IMR-90 (cell line): ENCODE measurements at regions not wholly inside any gene's neighbourhood (a gene's known extent, or its start where the extent isn't known, plus 50 kb on each side); places are given as distances from the start of the nearest gene placed in this dataset.

Experiments used
- ATAC-seq: fragments of 200-7000 bp; cut with Tn5 transposase; 2 replicates; pipeline ENCODE4 v1.9.1; 2020; ENCODE audit warnings: low read depth, mild to moderate bottlenecking, moderate library complexity
- BruUV-seq: library from RNA; stranded (reverse); fragments of 400-500 nt; replicated peaks from 2 replicates; lab custom pipeline; 2021; lab: Mats Ljungman, UMichigan
- CTCF ChIA-PET: fragments of 300-600 bp; formaldehyde crosslinking; extraction: SDS; loops from one replicate; lab custom pipeline; 2021; ENCODE audit warnings: antibody characterized with exemption; lab: Yijun Ruan, JAX
- POLR2A ChIA-PET: fragments of 300-600 bp; sonication (Branson Sonifier 250); formaldehyde crosslinking; loops from one replicate; lab custom pipeline; 2022; ENCODE audit warnings: antibody characterized with exemption; ENCODE audit not compliant: unreplicated experiment; lab: Charles Lee
- DNase-seq: peaks from one replicate; pipeline ENCODE4 v3.0.0; 2013
- H2AFZ ChIP-seq: replicated peaks from 2 replicates; pipeline ENCODE3; 2013; ENCODE audit warnings: low read length, mild to moderate bottlenecking; ENCODE audit not compliant: poor library complexity
- H2AK5ac ChIP-seq: 2 replicates; pipeline ENCODE4 v1.6.1; 2013; ENCODE audit warnings: low read depth, low read length, inconsistent platforms
- H2AK9ac ChIP-seq: replicated peaks from 2 replicates; pipeline ENCODE3; 2013; ENCODE audit warnings: mild to moderate bottlenecking, low read depth, low read length, moderate library complexity; ENCODE audit not compliant: poor library complexity
- H2BK120ac ChIP-seq: 2 replicates; pipeline ENCODE4 v1.6.1; 2013; ENCODE audit warnings: low read depth, low read length, inconsistent platforms
- H2BK15ac ChIP-seq: 3 replicates; pipeline ENCODE4 v1.6.1; 2013; ENCODE audit warnings: low read depth, low read length, inconsistent platforms
- H2BK20ac ChIP-seq: 2 replicates; pipeline ENCODE4 v1.6.1; 2013; ENCODE audit warnings: low read depth, mild to moderate bottlenecking, inconsistent platforms, low read length, moderate library complexity
- H2BK5ac ChIP-seq: 2 replicates; pipeline ENCODE4 v1.6.1; 2013; ENCODE audit warnings: mild to moderate bottlenecking, low read depth, low read length, inconsistent platforms; ENCODE audit not compliant: poor library complexity, severe bottlenecking
- H3K14ac ChIP-seq: replicated peaks from 2 replicates; pipeline ENCODE4 v1.6.1; 2013; ENCODE audit warnings: low read depth, low read length, inconsistent platforms
- H3K18ac ChIP-seq: 2 replicates; pipeline ENCODE4 v1.6.1; 2013; ENCODE audit warnings: low read depth, low read length, control low read depth
- H3K23ac ChIP-seq: 2 replicates; pipeline ENCODE4 v1.6.1; 2013; ENCODE audit warnings: low read depth, low read length, inconsistent platforms
- H3K27ac ChIP-seq: 2 replicates; pipeline ENCODE4 v1.5.1; 2013; ENCODE audit warnings: mild to moderate bottlenecking, control low read depth, low read length; ENCODE audit not compliant: insufficient read depth
- H3K27me3 ChIP-seq: 2 replicates; pipeline ENCODE4 v1.6.1; 2013; ENCODE audit warnings: low read length; ENCODE audit not compliant: control insufficient read depth, insufficient read depth
- H3K36me3 ChIP-seq: 2 replicates; pipeline ENCODE4 v1.6.1; 2013; ENCODE audit warnings: low read length, mixed read lengths; ENCODE audit not compliant: control insufficient read depth, insufficient read depth
- H3K4ac ChIP-seq: 2 replicates; pipeline ENCODE4 v1.6.1; 2013; ENCODE audit warnings: low read depth, low read length, inconsistent platforms
- H3K4me1 ChIP-seq: 2 replicates; pipeline ENCODE4 v1.6.1; 2013; ENCODE audit warnings: low read length, mixed read lengths; ENCODE audit not compliant: control insufficient read depth, insufficient read depth
- H3K4me2 ChIP-seq: 2 replicates; pipeline ENCODE4 v1.6.1; 2013; ENCODE audit warnings: low read depth, mild to moderate bottlenecking, control low read depth, low read length, moderate library complexity
- H3K4me3 ChIP-seq: 2 replicates; pipeline ENCODE4 v1.5.1; 2013; ENCODE audit warnings: low read depth, mild to moderate bottlenecking, control low read depth, low read length, moderate library complexity; ENCODE audit not compliant: insufficient read depth
- H3K56ac ChIP-seq: 2 replicates; pipeline ENCODE4 v1.6.1; 2013; ENCODE audit warnings: low read length, inconsistent platforms; ENCODE audit not compliant: insufficient read depth; ENCODE audit errors: extremely low read depth
- H3K79me1 ChIP-seq, 2 experiments: 2 replicates each; pipeline ENCODE4 v1.6.1; 2013; ENCODE audit warnings: low read length in 2 of 2, inconsistent platforms in 1 of 2, low read depth in 1 of 2
- H3K9ac ChIP-seq: 2 replicates; pipeline ENCODE4 v1.6.1; 2013; ENCODE audit warnings: low read depth, low read length, control low read depth
- H3K9me1 ChIP-seq: 2 replicates; pipeline ENCODE4 v1.6.1; 2013; ENCODE audit warnings: low read length, inconsistent platforms; ENCODE audit not compliant: insufficient read depth
- H3K9me3 ChIP-seq: 2 replicates; pipeline ENCODE4 v1.6.1; 2013; ENCODE audit warnings: low read length; ENCODE audit not compliant: control insufficient read depth, insufficient read depth
- H4K20me1 ChIP-seq: 2 replicates; pipeline ENCODE4 v1.6.1; 2013; ENCODE audit warnings: low read length, inconsistent platforms; ENCODE audit not compliant: insufficient read depth
- H4K5ac ChIP-seq: 2 replicates; pipeline ENCODE4 v1.6.1; 2013; ENCODE audit warnings: mild to moderate bottlenecking, low read depth, low read length, control low read depth
- H4K8ac ChIP-seq, 2 experiments: 2 replicates each; pipeline ENCODE4 v1.6.1; 2013; ENCODE audit warnings: low read depth in 2 of 2, low read length in 2 of 2, control low read depth in 1 of 2, inconsistent platforms in 1 of 2
- H4K91ac ChIP-seq: 2 replicates; pipeline ENCODE4 v1.6.1; 2013; ENCODE audit warnings: low read depth, low read length, inconsistent platforms; ENCODE audit not compliant: insufficient read depth
- BHLHE40 ChIP-seq: fragments of 150-350 bp; IDR thresholded peaks from 2 replicates; pipeline ENCODE4 v1.6.1; 2016; ENCODE audit warnings: mild to moderate bottlenecking, low read depth, low read length
- WGBS, 2 experiments: methylation state at CpG; one replicate each; pipeline versions ENCODE4 v1.1.5 to v1.1.7; 2013; ENCODE audit warnings: missing lambda C conversion rate in 2 of 2; ENCODE audit not compliant: insufficient read length in 1 of 2; ENCODE audit errors: extremely low coverage in 2 of 2; 5-methylcytosine and 5-hydroxymethylcytosine counted together
- dilution Hi-C: fragments of 300-500 bp; cut with HindIII; formaldehyde crosslinking; loops from one replicate; pipeline ENCODE4 v1.14.3; 2018; ENCODE audit warnings: low sequenced_read_pairs; ENCODE audit not compliant: unreplicated experiment
- in situ Hi-C: fragments of 300-500 bp; cut with MboI; formaldehyde crosslinking; loops from 3 replicates; pipeline ENCODE4 v1.14.3; 2019; ENCODE audit warnings: low sequenced_read_pairs, inconsistent platforms, mixed read lengths
- intact Hi-C: fragments of 100-400 bp; cut with micrococcal nuclease; formaldehyde crosslinking; loops from 2 replicates; pipeline ENCODE4 v1.10.0; 2022

DNA sequence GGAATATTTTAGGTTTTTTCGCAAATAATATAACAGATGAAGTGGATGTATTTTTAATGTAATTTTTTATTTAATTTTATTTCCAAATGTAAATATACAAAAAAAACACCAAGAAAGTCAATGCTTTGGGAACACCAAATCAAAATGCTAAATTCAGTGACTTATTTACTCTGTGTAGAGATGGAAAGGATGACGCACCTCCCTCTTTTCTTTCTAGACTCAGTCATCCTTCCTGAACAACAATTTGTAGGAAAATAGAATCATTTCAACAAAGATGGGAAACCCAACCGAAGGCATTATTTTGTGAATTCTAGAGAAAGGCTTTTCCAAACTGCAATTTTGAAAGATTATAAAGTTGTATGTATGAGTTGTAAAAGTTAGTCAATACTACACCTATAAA is 57.7 kb downstream of the CCER1 start:
- H2BK20ac ChIP-seq, result no peak overlapping the region
- H3K4me1 ChIP-seq, result no peaks in the 10 kb centered on the region; the same call in 1 of the 2 replicates
- intact Hi-C loops (no loop called here), in situ Hi-C loops (no loop called here), dilution Hi-C loops (no loop called here)
- no peak overlapping the region for H3K23ac ChIP-seq
- no peak overlapping the region for H4K5ac ChIP-seq
- WGBS, 2 experiments, result no CpG with 5 or more reads among the region's 3 CpGs
- H2BK15ac ChIP-seq, result no peak overlapping the region
- POLR2A ChIA-PET, result no interaction called here
- H2AFZ ChIP-seq, result no peak overlapping the region
- H3K18ac ChIP-seq, result no peak overlapping the region
- no peak overlapping the region for H3K4me2 ChIP-seq
- no peaks in the 10 kb centered on the region for H3K27me3 ChIP-seq
- H3K36me3 ChIP-seq, result no peaks in the 10 kb centered on the region
- H2BK120ac ChIP-seq, result no peak overlapping the region; the same call in 1 of the 2 replicates
- no peak overlapping the region for H2BK5ac ChIP-seq
- no peak overlapping the region for H4K8ac ChIP-seq
- no peak overlapping the region for H3K9ac ChIP-seq
- no peak overlapping the region for H2AK5ac ChIP-seq
- no peak overlapping the region for H3K14ac ChIP-seq
- DNase-seq (no peak), ATAC-seq (no peak)
- H4K20me1 ChIP-seq, result no peaks in the 10 kb centered on the region
- H2AK9ac ChIP-seq, result no peak overlapping the region
- no peaks in the 10 kb centered on the region for H3K9me3 ChIP-seq
- no peak overlapping the region for H3K4ac ChIP-seq
- CTCF ChIA-PET, result no interaction called here
- TF ChIP-seq BHLHE40, result no peak
- no peak overlapping the region for H3K4me3 ChIP-seq
- H4K91ac ChIP-seq, result no peak overlapping the region; the same call in 1 of the 2 replicates
- BruUV-seq, result no TSS peak
- no peak overlapping the region for H3K56ac ChIP-seq
- no peaks in the 10 kb centered on the region for H3K9me1 ChIP-seq
- H3K27ac ChIP-seq, result no peak overlapping the region
- H3K79me1 ChIP-seq, result no peaks in the 10 kb centered on the region
